Keratinocyte (primary cell): ENCODE measurements at regions not wholly inside any gene's neighbourhood (a gene's known extent, or its start where the extent isn't known, plus 50 kb on each side); places are given as distances from the start of the nearest gene placed in this dataset.
"Not testable (repeated sequence)": the region's sequence is repeated elsewhere in the genome, so short reads cannot be mapped to it uniquely, and the experiment has no call there.

Experiments
- CTCF ChIP-seq, 3 experiments: IDR thresholded peaks in 1 of 3; conservative IDR thresholded peaks in 1 of 3; optimal IDR thresholded peaks in 1 of 3; 2 replicates in 2 of 3; 3 replicates in 1 of 3; pipeline versions ENCODE3 to v1.5.1; 2011; ENCODE audit warnings: low read length in 3 of 3, mild to moderate bottlenecking in 3 of 3, moderate library complexity in 2 of 3, control low read depth in 1 of 3, inconsistent platforms in 1 of 3; ENCODE audit not compliant: insufficient read depth in 2 of 3; ENCODE audit errors: extremely low read depth in 1 of 3
- EZH2 ChIP-seq: IDR thresholded peaks from one replicate; pipeline ENCODE4 v1.6.1; 2012; ENCODE audit warnings: inconsistent platforms, mild to moderate bottlenecking, low read length, moderate library complexity

DNA sequence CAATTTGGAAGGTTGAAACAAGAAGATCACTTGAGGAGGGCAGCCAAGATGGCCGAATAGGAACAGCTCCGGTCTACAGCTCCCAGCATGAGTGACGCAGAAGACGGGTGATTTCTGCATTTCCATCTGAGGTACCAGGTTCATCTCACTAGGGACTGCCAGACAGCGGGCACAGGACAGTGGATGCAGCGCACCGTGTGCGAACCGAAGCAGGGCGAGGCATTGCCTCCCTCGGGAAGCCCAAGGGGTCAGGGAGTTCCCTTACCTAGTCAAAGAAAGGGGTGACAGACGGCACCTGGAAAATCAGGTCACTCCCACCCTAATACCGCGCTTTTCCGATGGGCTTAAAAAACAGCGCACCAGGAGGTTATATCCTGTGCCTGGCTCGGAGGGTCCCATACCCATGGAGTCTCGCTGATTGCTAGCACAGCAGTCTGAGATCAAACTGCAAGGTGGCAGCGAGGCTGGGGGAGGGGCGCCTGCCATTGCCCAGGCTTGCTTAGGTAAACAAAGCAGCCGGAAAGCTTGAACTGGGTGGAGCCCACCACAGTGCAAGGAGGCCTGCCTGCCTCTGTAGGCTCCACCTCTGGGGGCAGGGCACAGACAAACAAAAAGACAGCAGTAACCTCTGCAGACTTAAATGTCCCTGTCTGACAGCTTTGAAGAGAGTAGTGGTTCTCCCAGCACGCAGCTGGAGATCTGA is 430.4 kb upstream of the RGMB start:
- not testable (repeated sequence) for TF ChIP-seq CTCF (optimal IDR thresholded peaks at IDR 0.05 in 1 of 3, IDR thresholded peaks at IDR 0.05 in 1 of 3, conservative IDR thresholded peaks at IDR 0.05 in 1 of 3; ENCODE audit: extremely low read depth in 1 of 3, insufficient read depth in 2 of 3, low read length in 3 of 3); EZH2
